ENCODE measurements at regions not wholly inside any gene's neighbourhood (a gene's known extent, or its start where the extent isn't known, plus 50 kb on each side); places are given as distances from the start of the nearest gene placed in this dataset.

- Histone ChIP-seq H3K9me3 (ENCODE audit: control insufficient read depth in 4 of 4, low read length in 3 of 4) (no peaks in the 10 kb centered on the region), H3K36me3 (ENCODE audit: control insufficient read depth in 4 of 4, insufficient read depth in 3 of 4, low read depth in 1 of 4, low read length in 3 of 4) (no peaks in the 10 kb centered on the region), H3K4me1 (ENCODE audit: control insufficient read depth in 4 of 4, insufficient read depth in 4 of 4, low read length in 3 of 4) (peaks cover 0 to 2% (median 0%) of the 10 kb centered on the region in 4 donors), H3K27me3 (ENCODE audit: control insufficient read depth in 4 of 4, insufficient read depth in 4 of 4, low read length in 3 of 4) (no peaks in the 10 kb centered on the region), H3K27ac (ENCODE audit: low read depth in 1 of 2, low read length in 2 of 2) (no peak overlapping the region), H3K4me3 (ENCODE audit: low read depth in 1 of 3, low read length in 3 of 3) (no peak overlapping the region), H3K9ac (ENCODE audit: low read depth in 1 of 2, low read length in 2 of 2) (no peak overlapping the region)
- TF ChIP-seq HNF4G (IDR thresholded peaks at IDR 0.05), result no peak
- TF ChIP-seq RAD21 (IDR thresholded peaks at IDR 0.05), result no peak
- TF ChIP-seq, protein P1, sequence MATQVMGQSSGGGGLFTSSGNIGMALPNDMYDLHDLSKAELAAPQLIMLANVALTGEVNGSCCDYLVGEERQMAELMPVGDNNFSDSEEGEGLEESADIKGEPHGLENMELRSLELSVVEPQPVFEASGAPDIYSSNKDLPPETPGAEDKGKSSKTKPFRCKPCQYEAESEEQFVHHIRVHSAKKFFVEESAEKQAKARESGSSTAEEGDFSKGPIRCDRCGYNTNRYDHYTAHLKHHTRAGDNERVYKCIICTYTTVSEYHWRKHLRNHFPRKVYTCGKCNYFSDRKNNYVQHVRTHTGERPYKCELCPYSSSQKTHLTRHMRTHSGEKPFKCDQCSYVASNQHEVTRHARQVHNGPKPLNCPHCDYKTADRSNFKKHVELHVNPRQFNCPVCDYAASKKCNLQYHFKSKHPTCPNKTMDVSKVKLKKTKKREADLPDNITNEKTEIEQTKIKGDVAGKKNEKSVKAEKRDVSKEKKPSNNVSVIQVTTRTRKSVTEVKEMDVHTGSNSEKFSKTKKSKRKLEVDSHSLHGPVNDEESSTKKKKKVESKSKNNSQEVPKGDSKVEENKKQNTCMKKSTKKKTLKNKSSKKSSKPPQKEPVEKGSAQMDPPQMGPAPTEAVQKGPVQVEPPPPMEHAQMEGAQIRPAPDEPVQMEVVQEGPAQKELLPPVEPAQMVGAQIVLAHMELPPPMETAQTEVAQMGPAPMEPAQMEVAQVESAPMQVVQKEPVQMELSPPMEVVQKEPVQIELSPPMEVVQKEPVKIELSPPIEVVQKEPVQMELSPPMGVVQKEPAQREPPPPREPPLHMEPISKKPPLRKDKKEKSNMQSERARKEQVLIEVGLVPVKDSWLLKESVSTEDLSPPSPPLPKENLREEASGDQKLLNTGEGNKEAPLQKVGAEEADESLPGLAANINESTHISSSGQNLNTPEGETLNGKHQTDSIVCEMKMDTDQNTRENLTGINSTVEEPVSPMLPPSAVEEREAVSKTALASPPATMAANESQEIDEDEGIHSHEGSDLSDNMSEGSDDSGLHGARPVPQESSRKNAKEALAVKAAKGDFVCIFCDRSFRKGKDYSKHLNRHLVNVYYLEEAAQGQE (IDR thresholded peaks at IDR 0.05), result no peak
- TF ChIP-seq, protein P2, sequence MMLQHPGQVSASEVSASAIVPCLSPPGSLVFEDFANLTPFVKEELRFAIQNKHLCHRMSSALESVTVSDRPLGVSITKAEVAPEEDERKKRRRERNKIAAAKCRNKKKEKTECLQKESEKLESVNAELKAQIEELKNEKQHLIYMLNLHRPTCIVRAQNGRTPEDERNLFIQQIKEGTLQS (IDR thresholded peaks at IDR 0.05), result no peak
- no peak for TF ChIP-seq FOXA2 (IDR thresholded peaks at IDR 0.05)
- no peak for TF ChIP-seq YY1 (IDR thresholded peaks at IDR 0.05)
- TF ChIP-seq NR2F2 (IDR thresholded peaks at IDR 0.05), result no peak
- TF ChIP-seq JUND (IDR thresholded peaks at IDR 0.05), result no peak
- TF ChIP-seq EGR1 (IDR thresholded peaks at IDR 0.05; ENCODE audit: low read depth in 2 of 2), result no peak
- TF ChIP-seq SP1 (IDR thresholded peaks at IDR 0.05), result no peak
- TF ChIP-seq ZBTB33 (IDR thresholded peaks at IDR 0.05), result no peak
- 23% methylated on average over 2 of the region's 2 CpGs for WGBS
- no peak for DNase-seq (ENCODE audit: low spot score)
Measured at GRCh38 chr4:96354036-96354712, 514.3 kb downstream of the PDHA2 start.

GRCh38 chr4:96355414-96355813 lies 515.5 kb downstream of the PDHA2 start:
- H3K4me3 ChIP-seq (ENCODE audit: low read depth in 1 of 3, low read length in 3 of 3), result no peak overlapping the region
- no peaks in the 10 kb centered on the region for H3K36me3 ChIP-seq (ENCODE audit: control insufficient read depth in 4 of 4, insufficient read depth in 3 of 4, low read depth in 1 of 4, low read length in 3 of 4)
- no peak overlapping the region for H3K9ac ChIP-seq (ENCODE audit: low read depth in 1 of 2, low read length in 2 of 2)
- H3K9me3 ChIP-seq (ENCODE audit: control insufficient read depth in 4 of 4, low read length in 3 of 4), result no peaks in the 10 kb centered on the region
- peaks cover 0 to 2% (median 0%) of the 10 kb centered on the region in 4 donors for H3K4me1 ChIP-seq (ENCODE audit: control insufficient read depth in 4 of 4, insufficient read depth in 4 of 4, low read length in 3 of 4)
- no peak overlapping the region for H3K27ac ChIP-seq (ENCODE audit: low read depth in 1 of 2, low read length in 2 of 2)
- no peaks in the 10 kb centered on the region for H3K27me3 ChIP-seq (ENCODE audit: control insufficient read depth in 4 of 4, insufficient read depth in 4 of 4, low read length in 3 of 4)
- TF ChIP-seq RAD21 (IDR thresholded peaks at IDR 0.05) (no peak), FOXA1 (IDR thresholded peaks at IDR 0.05) (no peak), EGR1 (IDR thresholded peaks at IDR 0.05; ENCODE audit: low read depth in 2 of 2) (no peak), HNF4A (conservative IDR thresholded peaks at IDR 0.05) (no peak), NR2F2 (IDR thresholded peaks at IDR 0.05) (no peak), ZBTB33 (IDR thresholded peaks at IDR 0.05) (no peak), TAF1 (conservative IDR thresholded peaks at IDR 0.05) (no peak), SP1 (IDR thresholded peaks at IDR 0.05) (no peak), FOXA2 (IDR thresholded peaks at IDR 0.05) (no peak), MAX (IDR thresholded peaks at IDR 0.05) (no peak), RXRA (IDR thresholded peaks at IDR 0.05) (no peak)
- TF ChIP-seq, protein P2 (IDR thresholded peaks at IDR 0.05), result no peak
- TF ChIP-seq, protein P3, sequence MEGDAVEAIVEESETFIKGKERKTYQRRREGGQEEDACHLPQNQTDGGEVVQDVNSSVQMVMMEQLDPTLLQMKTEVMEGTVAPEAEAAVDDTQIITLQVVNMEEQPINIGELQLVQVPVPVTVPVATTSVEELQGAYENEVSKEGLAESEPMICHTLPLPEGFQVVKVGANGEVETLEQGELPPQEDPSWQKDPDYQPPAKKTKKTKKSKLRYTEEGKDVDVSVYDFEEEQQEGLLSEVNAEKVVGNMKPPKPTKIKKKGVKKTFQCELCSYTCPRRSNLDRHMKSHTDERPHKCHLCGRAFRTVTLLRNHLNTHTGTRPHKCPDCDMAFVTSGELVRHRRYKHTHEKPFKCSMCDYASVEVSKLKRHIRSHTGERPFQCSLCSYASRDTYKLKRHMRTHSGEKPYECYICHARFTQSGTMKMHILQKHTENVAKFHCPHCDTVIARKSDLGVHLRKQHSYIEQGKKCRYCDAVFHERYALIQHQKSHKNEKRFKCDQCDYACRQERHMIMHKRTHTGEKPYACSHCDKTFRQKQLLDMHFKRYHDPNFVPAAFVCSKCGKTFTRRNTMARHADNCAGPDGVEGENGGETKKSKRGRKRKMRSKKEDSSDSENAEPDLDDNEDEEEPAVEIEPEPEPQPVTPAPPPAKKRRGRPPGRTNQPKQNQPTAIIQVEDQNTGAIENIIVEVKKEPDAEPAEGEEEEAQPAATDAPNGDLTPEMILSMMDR (IDR thresholded peaks at IDR 0.05; ENCODE audit: low read depth, low read length, missing input control), result no peak
- TF ChIP-seq, protein P1 (IDR thresholded peaks at IDR 0.05), result no peak
- WGBS, result 63% methylated on average over 2 of the region's 2 CpGs
- no peak for DNase-seq (ENCODE audit: low spot score)

Data from liver (tissue), 8 donors.